HEK293 (cell line): ENCODE measurements at regions not wholly inside any gene's neighbourhood (a gene's known extent, or its start where the extent isn't known, plus 50 kb on each side); places are given as distances from the start of the nearest gene placed in this dataset.

Experiments used
- CTCF ChIA-PET: fragments of 350-600 bp; formaldehyde crosslinking; extraction: SDS; loops from one replicate; lab custom pipeline; 2021; ENCODE audit warnings: antibody characterized with exemption; lab: Yijun Ruan, JAX
- POLR2A ChIA-PET: fragments of 300-600 bp; formaldehyde crosslinking; extraction: SDS; loops from one replicate; lab custom pipeline; 2020; ENCODE audit warnings: antibody characterized with exemption, inconsistent platforms; lab: Yijun Ruan, JAX
- H3K27ac ChIP-seq: fragments of 200-500 bp; sonication (Bioruptor generic); 2 replicates; pipeline ENCODE4 v1.5.1; 2014; ENCODE audit warnings: low read depth, low read length, control low read depth, inconsistent platforms; ENCODE audit errors: extremely low read depth
- H3K36me3 ChIP-seq, 2 experiments: fragments of 200-500 bp in 1 of 2; sonication (Bioruptor generic) in 1 of 2; 1 replicate in 1 of 2; 2 replicates in 1 of 2; pipeline ENCODE4 v1.5.1; 2014 to 2017; ENCODE audit warnings: inconsistent platforms in 2 of 2, low read length in 2 of 2; ENCODE audit not compliant: control insufficient read depth in 2 of 2, insufficient read depth in 1 of 2
- H3K4me1 ChIP-seq: fragments of 200-500 bp; sonication (Bioruptor generic); 2 replicates; pipeline ENCODE4 v1.5.1; 2014; ENCODE audit warnings: mild to moderate bottlenecking, low read length, inconsistent platforms; ENCODE audit not compliant: control insufficient read depth, insufficient read depth
- H3K4me3 ChIP-seq: 2 replicates; pipeline ENCODE4 v1.5.1; 2011; ENCODE audit warnings: low read depth, mild to moderate bottlenecking, control low read depth, low read length, moderate library complexity
- H3K9me3 ChIP-seq: fragments of 200-500 bp; sonication (Bioruptor generic); 2 replicates; pipeline ENCODE4 v1.5.1; 2014; ENCODE audit warnings: low read depth, low read length, inconsistent platforms; ENCODE audit not compliant: control insufficient read depth, insufficient read depth
- ATF2 ChIP-seq: fragments of 450-650 bp; formaldehyde crosslinking; IDR thresholded peaks from 2 replicates; pipeline ENCODE4 v1.5.1; 2016; ENCODE audit warnings: missing biosample characterization, missing genetic modification characterization, low read depth
- BCL11B ChIP-seq: fragments of 450-650 bp; formaldehyde crosslinking; IDR thresholded peaks from 2 replicates; pipeline ENCODE4 v1.5.1; 2016; ENCODE audit warnings: low read depth, missing biosample characterization, missing genetic modification characterization
- HOXC10 ChIP-seq: sonication (generic); formaldehyde crosslinking; IDR thresholded peaks from 2 replicates; pipeline ENCODE4 v1.8.1; 2023; ENCODE audit warnings: mild to moderate bottlenecking, missing genetic modification reagents
- KLF16 ChIP-seq: fragments of 450-650 bp; formaldehyde crosslinking; IDR thresholded peaks from 2 replicates; pipeline ENCODE4 v1.5.1; 2017; ENCODE audit warnings: missing biosample characterization, missing genetic modification characterization
- MEIS1 ChIP-seq: sonication (generic); formaldehyde crosslinking; IDR thresholded peaks from 2 replicates; pipeline ENCODE4 v1.8.1; 2022; ENCODE audit warnings: missing genetic modification reagents, mild to moderate bottlenecking, borderline replicate concordance
- PRDM2 ChIP-seq: fragments of 450-650 bp; formaldehyde crosslinking; IDR thresholded peaks from 2 replicates; pipeline ENCODE4 v1.5.1; 2016; ENCODE audit warnings: missing biosample characterization, missing genetic modification characterization, borderline replicate concordance
- RBAK ChIP-seq: fragments of 450-650 bp; formaldehyde crosslinking; IDR thresholded peaks from 2 replicates; pipeline ENCODE4 v1.5.1; 2016; ENCODE audit warnings: missing biosample characterization, missing genetic modification characterization
- SALL2 ChIP-seq: fragments of 450-650 bp; formaldehyde crosslinking; IDR thresholded peaks from 2 replicates; pipeline ENCODE4 v1.5.0; 2017; ENCODE audit warnings: missing biosample characterization, mild to moderate bottlenecking, missing genetic modification characterization, borderline replicate concordance
- ZBTB44 ChIP-seq: fragments of 450-650 bp; IDR thresholded peaks from 2 replicates; pipeline ENCODE4 v1.5.1; 2018; ENCODE audit warnings: missing biosample characterization, mild to moderate bottlenecking, missing genetic modification characterization
- ZBTB6 ChIP-seq: fragments of 450-650 bp; formaldehyde crosslinking; IDR thresholded peaks from 2 replicates; pipeline ENCODE4 v1.5.1; 2017; ENCODE audit warnings: missing biosample characterization, missing genetic modification characterization
- ZFP69B ChIP-seq: fragments of 450-650 bp; formaldehyde crosslinking; IDR thresholded peaks from 2 replicates; pipeline ENCODE4 v1.5.1; 2016; ENCODE audit warnings: missing biosample characterization, missing genetic modification characterization
- ZIC2 ChIP-seq: fragments of 450-650 bp; formaldehyde crosslinking; IDR thresholded peaks from 2 replicates; pipeline ENCODE4 v1.5.1; 2016; ENCODE audit warnings: missing biosample characterization, missing genetic modification characterization
- ZNF112 ChIP-seq: fragments of 450-650 bp; formaldehyde crosslinking; IDR thresholded peaks from 2 replicates; pipeline ENCODE4 v1.5.0; 2017; ENCODE audit warnings: missing biosample characterization, missing genetic modification characterization
- ZNF292 ChIP-seq: fragments of 450-650 bp; formaldehyde crosslinking; IDR thresholded peaks from 2 replicates; pipeline ENCODE4 v1.5.1; 2016; ENCODE audit warnings: low read depth, missing biosample characterization, missing genetic modification characterization, borderline replicate concordance
- ZNF302 ChIP-seq: fragments of 450-650 bp; formaldehyde crosslinking; IDR thresholded peaks from 2 replicates; pipeline ENCODE4 v1.5.1; 2016; ENCODE audit warnings: missing biosample characterization, missing genetic modification characterization, low read depth
- ZNF449 ChIP-seq: fragments of 450-650 bp; formaldehyde crosslinking; IDR thresholded peaks from 2 replicates; pipeline ENCODE4 v1.5.1; 2017; ENCODE audit warnings: missing biosample characterization, mild to moderate bottlenecking, missing genetic modification characterization, moderate library complexity
- ZNF514 ChIP-seq: fragments of 450-650 bp; formaldehyde crosslinking; IDR thresholded peaks from 2 replicates; pipeline ENCODE4 v1.5.1; 2016; ENCODE audit warnings: missing biosample characterization, missing genetic modification characterization
- ZNF548 ChIP-seq: fragments of 450-650 bp; formaldehyde crosslinking; IDR thresholded peaks from 2 replicates; pipeline ENCODE4 v1.5.1; 2016; ENCODE audit warnings: missing biosample characterization, missing genetic modification characterization
- ZNF600 ChIP-seq: fragments of 450-650 bp; formaldehyde crosslinking; IDR thresholded peaks from 2 replicates; pipeline ENCODE4 v1.5.1; 2016; ENCODE audit warnings: missing biosample characterization, missing genetic modification characterization
- ZNF610 ChIP-seq: fragments of 450-650 bp; formaldehyde crosslinking; IDR thresholded peaks from 2 replicates; pipeline ENCODE4 v1.5.1; 2016; ENCODE audit warnings: missing biosample characterization, missing genetic modification characterization, borderline replicate concordance
- ZNF776 ChIP-seq: fragments of 450-650 bp; formaldehyde crosslinking; IDR thresholded peaks from 2 replicates; pipeline ENCODE4 v1.5.0; 2017; ENCODE audit warnings: missing biosample characterization, missing genetic modification characterization, borderline replicate concordance
- ZSCAN18 ChIP-seq: fragments of 450-650 bp; formaldehyde crosslinking; IDR thresholded peaks from 2 replicates; pipeline ENCODE4 v1.5.1; 2016; ENCODE audit warnings: missing biosample characterization, missing genetic modification characterization

- TF ChIP-seq ZNF302 (tag by site-specific recombination), result no peak
- TF ChIP-seq SALL2 (tag by site-specific recombination), result no peak
- TF ChIP-seq ZNF776 (tag by site-specific recombination), result no peak
- no peak for TF ChIP-seq PRDM2
- Histone ChIP-seq H3K9me3 (no peaks in the 10 kb centered on the region), H3K4me1 (no peaks in the 10 kb centered on the region), H3K36me3 (no peaks in the 10 kb centered on the region), H3K27ac (no peak overlapping the region), H3K4me3 (no peak overlapping the region)
- ChIA-PET POLR2A (no interaction called here), CTCF (interaction anchor here (0.6 to 1.3 kb wide), 2 partner anchors 21 to 304 kb away, joined by 3 to 5 read pairs; no protein-coding TSS in a partner anchor)
Observed at GRCh38 chr2:6793371-6793770, 72.3 kb downstream of the CMPK2 start.

- Histone ChIP-seq H3K4me1 (no peaks in the 10 kb centered on the region), H3K4me3 (no peak overlapping the region), H3K9me3 (no peaks in the 10 kb centered on the region), H3K36me3 (no peaks in the 10 kb centered on the region), H3K27ac (no peak overlapping the region)
- no peak for TF ChIP-seq ATF2 (tag by site-specific recombination)
- no peak for TF ChIP-seq ZNF449 (tag by site-specific recombination)
- TF ChIP-seq BCL11B (tag by site-specific recombination), result no peak
- no peak for TF ChIP-seq MEIS1 (CRISPR knock-in tag)
- TF ChIP-seq KLF16 (tag by site-specific recombination), result no peak
- no peak for TF ChIP-seq ZBTB44 (tag by site-specific recombination)
- TF ChIP-seq ZNF600 (tag by site-specific recombination), result no peak
- no peak for TF ChIP-seq ZNF514 (tag by site-specific recombination)
- TF ChIP-seq ZNF112 (tag by site-specific recombination), result no peak
- no peak for TF ChIP-seq RBAK (tag by site-specific recombination)
- TF ChIP-seq ZSCAN18 (tag by site-specific recombination), result no peak
- TF ChIP-seq HOXC10 (CRISPR knock-in tag), result no peak
- no peak for TF ChIP-seq ZIC2 (tag by site-specific recombination)
- TF ChIP-seq ZNF610 (tag by site-specific recombination), result no peak
- TF ChIP-seq ZBTB6 (tag by site-specific recombination), result no peak
- TF ChIP-seq ZFP69B (tag by site-specific recombination), result no peak
- TF ChIP-seq ZNF548 (tag by site-specific recombination), result no peak
- no peak for TF ChIP-seq ZNF292
- CTCF ChIA-PET, result interaction anchor here (0.6 to 1.3 kb wide), 2 partner anchors 21 to 304 kb away, joined by 3 to 5 read pairs; no protein-coding TSS in a partner anchor
- POLR2A ChIA-PET, result no interaction called here
Observed at GRCh38 chr2:6793913-6794312, 71.8 kb downstream of the CMPK2 start.
